Caco-2 (cell line): ENCODE measurements at regions not wholly inside any gene's neighbourhood (a gene's known extent, or its start where the extent isn't known, plus 50 kb on each side); places are given as distances from the start of the nearest gene placed in this dataset.

ENCODE experiments used
- BruUV-seq: library from RNA; stranded (reverse); fragments of 400-500 nt; replicated peaks from 2 replicates; lab custom pipeline; 2021; lab: Mats Ljungman, UMichigan
- CTCF ChIA-PET: fragments of 300-600 bp; sonication (Branson Sonifier 250); formaldehyde crosslinking; loops from one replicate; lab custom pipeline; 2022; ENCODE audit warnings: antibody characterized with exemption; lab: Charles Lee
- POLR2A ChIA-PET: fragments of 300-600 bp; sonication (Branson Sonifier 250); formaldehyde crosslinking; loops from one replicate; lab custom pipeline; 2022; ENCODE audit warnings: antibody characterized with exemption; lab: Charles Lee
- DNase-seq, 2 experiments: peaks; one replicate each; pipeline versions ENCODE4 v3.0.0 to v3.0.0-alpha.2; 2020 to 2022
- H3K27me3 ChIP-seq: replicated peaks from 2 replicates; pipeline ENCODE4 v1.6.0; 2011; ENCODE audit warnings: low read length; ENCODE audit not compliant: control insufficient read depth, insufficient read depth
- H3K36me3 ChIP-seq: 2 replicates; pipeline ENCODE4 v1.5.1; 2011; ENCODE audit warnings: low read length; ENCODE audit not compliant: control insufficient read depth, insufficient read depth
- H3K4me1 ChIP-seq: fragments of 250-450 bp; sonication (Bioruptor Pico); 2 replicates; pipeline ENCODE4 v1.5.1; 2020; ENCODE audit warnings: mild to moderate bottlenecking
- H3K4me3 ChIP-seq: 2 replicates; pipeline ENCODE4 v1.5.1; 2011; ENCODE audit warnings: low read depth, mild to moderate bottlenecking, control low read depth, low read length
- H3K9me3 ChIP-seq: fragments of 250-450 bp; sonication (Bioruptor Pico); 2 replicates; pipeline ENCODE4 v1.5.1; 2020; ENCODE audit warnings: mild to moderate bottlenecking, moderate library complexity
- H3K27ac Mint-ChIP-seq: one replicate; pipeline ENCODE4 v1.8.0; 2022; ENCODE audit warnings: mixed read lengths; ENCODE audit not compliant: unreplicated experiment
- H3K27me3 Mint-ChIP-seq: one replicate; pipeline ENCODE4 v1.8.0; 2022; ENCODE audit warnings: mixed read lengths; ENCODE audit not compliant: insufficient read depth, unreplicated experiment
- H3K36me3 Mint-ChIP-seq: one replicate; pipeline ENCODE4 v1.8.0; 2022; ENCODE audit warnings: mild to moderate bottlenecking, mixed read lengths; ENCODE audit not compliant: insufficient read depth, unreplicated experiment
- H3K4me1 Mint-ChIP-seq: one replicate; pipeline ENCODE4 v1.8.0; 2022; ENCODE audit warnings: low read depth, mixed read lengths; ENCODE audit not compliant: unreplicated experiment
- H3K4me3 Mint-ChIP-seq: one replicate; pipeline ENCODE4 v1.8.0; 2022; ENCODE audit warnings: mild to moderate bottlenecking, moderate library complexity, mixed read lengths; ENCODE audit not compliant: unreplicated experiment
- H3K9me3 Mint-ChIP-seq: one replicate; pipeline ENCODE4 v1.8.0; 2022; ENCODE audit warnings: mixed read lengths; ENCODE audit not compliant: unreplicated experiment
- CTCF ChIP-seq, 2 experiments: fragments of 200-600 bp in 1 of 2; IDR thresholded peaks; 1 replicate in 1 of 2; 2 replicates in 1 of 2; pipeline versions ENCODE4 v1.5.1 to v1.8.0; 2011 to 2022; ENCODE audit warnings: antibody characterized with exemption in 1 of 2, control low read depth in 1 of 2, inconsistent platforms in 1 of 2, low read depth in 1 of 2, low read length in 1 of 2, mild to moderate bottlenecking in 1 of 2, moderate library complexity in 1 of 2; ENCODE audit not compliant: insufficient read depth in 1 of 2, severe bottlenecking in 1 of 2, unreplicated experiment in 1 of 2
- intact Hi-C: fragments of 100-400 bp; cut with micrococcal nuclease; formaldehyde crosslinking; loops from one replicate; pipeline ENCODE4 v1.10.0; 2022; ENCODE audit not compliant: unreplicated experiment

- Mint-ChIP-seq H3K4me3 (no peak overlapping the region), H3K27ac (no peak overlapping the region), H3K4me1 (no peaks in the 10 kb centered on the region), H3K9me3 (no peaks in the 10 kb centered on the region), H3K27me3 (peaks cover 15% of the 10 kb centered on the region), H3K36me3 (no peaks in the 10 kb centered on the region)
- POLR2A ChIA-PET = no interaction called here
- Histone ChIP-seq H3K27me3 (no peaks in the 10 kb centered on the region; the same call in 1 of the 2 replicates), H3K9me3 (no peaks in the 10 kb centered on the region), H3K36me3 (no peaks in the 10 kb centered on the region), H3K4me1 (no peaks in the 10 kb centered on the region), H3K4me3 (no peak overlapping the region)
- CTCF ChIA-PET = no interaction called here
- no peak for TF ChIP-seq CTCF (IDR thresholded peaks at IDR 0.05; ENCODE audit: insufficient read depth in 1 of 2, low read depth in 1 of 2, low read length in 1 of 2, severe bottlenecking in 1 of 2, unreplicated experiment in 1 of 2)
- BruUV-seq = no TSS peak
- intact Hi-C loops = no loop called here
- DNase-seq = no peak
Observed at GRCh38 chr7:25815711-25816110, 336.3 kb upstream of the NFE2L3 start.

- H3K4me3 Mint-ChIP-seq = no peak overlapping the region
- Histone ChIP-seq H3K4me1 (no peaks in the 10 kb centered on the region), H3K4me3 (no peak overlapping the region), H3K9me3 (no peaks in the 10 kb centered on the region), H3K36me3 (no peaks in the 10 kb centered on the region), H3K27me3 (no peaks in the 10 kb centered on the region; the same call in 1 of the 2 replicates)
- H3K27me3 Mint-ChIP-seq = no peaks in the 10 kb centered on the region
- no TSS peak for BruUV-seq
- no peak overlapping the region for H3K27ac Mint-ChIP-seq
- ChIA-PET POLR2A (no interaction called here), CTCF (no interaction called here)
- peak in 1 of 2 experiments; percentile 30 for DNase-seq
- no peaks in the 10 kb centered on the region for H3K4me1 Mint-ChIP-seq
- intact Hi-C loops = no loop called here
- H3K9me3 Mint-ChIP-seq = no peaks in the 10 kb centered on the region
- no peaks in the 10 kb centered on the region for H3K36me3 Mint-ChIP-seq
- TF ChIP-seq CTCF (IDR thresholded peaks at IDR 0.05; ENCODE audit: insufficient read depth in 1 of 2, low read depth in 1 of 2, low read length in 1 of 2, severe bottlenecking in 1 of 2, unreplicated experiment in 1 of 2) = peak; percentile 68 to 69
Observed at GRCh38 chr7:25820432-25821040, 331.5 kb upstream of the NFE2L3 start.

GRCh38 chr7:25821225-25821624 lies 330.8 kb upstream of the NFE2L3 start:
- Histone ChIP-seq H3K4me1 (no peaks in the 10 kb centered on the region), H3K4me3 (no peak overlapping the region), H3K36me3 (no peaks in the 10 kb centered on the region), H3K27me3 (no peaks in the 10 kb centered on the region; the same call in 1 of the 2 replicates), H3K9me3 (no peaks in the 10 kb centered on the region)
- ChIA-PET CTCF (no interaction called here), POLR2A (no interaction called here)
- Mint-ChIP-seq H3K9me3 (no peaks in the 10 kb centered on the region), H3K27ac (no peak overlapping the region), H3K4me3 (no peak overlapping the region), H3K27me3 (no peaks in the 10 kb centered on the region), H3K4me1 (no peaks in the 10 kb centered on the region), H3K36me3 (no peaks in the 10 kb centered on the region)
- TF ChIP-seq CTCF (IDR thresholded peaks at IDR 0.05; ENCODE audit: insufficient read depth in 1 of 2, low read depth in 1 of 2, low read length in 1 of 2, severe bottlenecking in 1 of 2, unreplicated experiment in 1 of 2) = no peak
- no peak for DNase-seq
- intact Hi-C loops = no loop called here
- no TSS peak for BruUV-seq
